NCI-H2227 treated with DMSO at 0.1 percent for 48 hours (cell line): ENCODE measurements at regions not wholly inside any gene's neighbourhood (a gene's known extent, or its start where the extent isn't known, plus 50 kb on each side); places are given as distances from the start of the nearest gene placed in this dataset.
"Not testable (repeated sequence)": the region's sequence is repeated elsewhere in the genome, so short reads cannot be mapped to it uniquely, and the experiment has no call there.

Source experiments
- DNase-seq: peaks from one replicate; lab custom pipeline; 2025; lab: John Stamatoyannopoulos, UW

DNA sequence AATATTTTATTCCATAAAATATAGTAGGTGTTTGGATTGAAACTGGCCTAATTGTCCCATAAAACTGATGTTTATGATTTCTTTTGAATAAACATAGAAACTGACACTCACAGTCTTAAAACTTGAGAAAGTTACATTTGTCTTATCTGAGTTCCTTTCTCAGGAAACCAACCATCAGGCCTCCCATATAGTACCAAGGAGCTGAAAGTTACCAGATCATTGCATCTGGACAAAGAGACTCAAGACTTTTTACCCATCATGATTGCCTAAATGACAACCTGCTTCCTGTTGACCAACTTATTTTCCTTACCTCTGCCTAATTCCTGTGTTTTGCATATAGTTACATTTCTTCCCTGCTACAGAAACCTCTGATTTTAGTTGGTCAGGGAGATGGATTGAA lies 137.0 kb upstream of the XPO1 start:
- no peak for DNase-seq

GRCh38 chr2:61671561-61672315 lies 133.6 kb upstream of the XPO1 start:
- DNase-seq = no peak

DNA sequence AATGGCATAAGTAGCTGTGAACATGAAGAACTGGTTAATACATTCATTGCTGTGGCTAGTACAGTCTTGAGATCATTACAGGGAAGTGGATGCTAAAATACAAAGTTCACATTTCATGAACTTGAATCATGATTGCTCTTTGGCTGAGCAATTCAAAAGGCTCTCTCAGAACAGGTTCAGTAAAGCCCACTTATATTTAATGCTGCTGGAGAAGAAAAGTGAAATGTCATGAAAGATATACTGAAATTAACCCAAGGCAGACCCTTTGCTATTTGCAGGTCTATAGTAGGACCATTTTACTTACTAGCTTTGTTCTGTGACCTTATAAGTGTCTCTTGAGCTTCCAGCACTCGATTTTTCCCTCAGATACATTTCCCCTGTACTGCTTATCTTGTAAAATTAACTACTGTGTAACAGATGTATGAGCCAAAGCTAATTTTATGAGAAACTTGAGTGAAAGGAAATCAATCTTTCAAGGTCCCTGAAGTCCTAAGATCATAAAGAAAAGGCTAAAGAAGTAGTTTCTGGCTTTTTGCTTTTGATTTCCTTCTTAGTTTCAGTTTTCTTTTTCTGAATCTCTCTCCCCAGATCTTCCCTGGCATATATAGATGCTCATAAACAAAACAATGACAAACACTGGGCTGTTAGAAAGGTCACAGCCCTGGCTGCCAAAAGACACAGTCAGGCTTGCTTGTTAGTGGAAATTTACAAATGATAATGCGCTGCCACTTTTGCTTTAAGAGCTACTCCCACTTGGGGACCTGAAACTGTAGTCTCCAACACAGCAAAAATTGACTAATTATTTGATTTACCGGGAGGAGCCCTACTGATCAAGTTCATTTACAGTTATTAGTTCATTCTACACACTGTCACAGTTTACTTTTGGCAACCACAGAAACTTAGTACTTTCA lies 132.7 kb upstream of the XPO1 start:
- DNase-seq = peak; percentile 81

DNA sequence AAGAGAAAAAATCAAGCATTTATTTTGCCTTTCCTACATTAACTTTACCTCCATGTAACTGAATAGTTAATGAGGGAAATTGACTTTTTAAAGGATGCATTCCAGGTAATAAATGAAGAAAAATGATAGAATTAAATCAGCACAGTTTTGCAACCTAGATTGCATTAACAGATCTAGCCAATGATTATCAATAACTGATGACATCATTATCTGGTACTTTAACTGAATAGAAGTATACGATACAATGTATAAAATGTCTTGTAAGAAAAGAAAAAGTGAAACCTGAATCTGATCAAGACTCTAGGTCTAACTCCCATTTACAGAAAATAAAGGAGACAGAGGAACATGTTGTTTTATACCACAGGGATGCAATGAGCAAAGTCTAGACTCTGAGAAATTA lies 126.0 kb upstream of the XPO1 start:
- no peak for DNase-seq

GRCh38 chr2:61662990-61663389 lies 124.8 kb upstream of the XPO1 start:
- DNase-seq = no peak

- DNase-seq = no peak
These were observed 122.6 kb upstream of the XPO1 start for GRCh38 chr2:61660511-61661388.

DNA sequence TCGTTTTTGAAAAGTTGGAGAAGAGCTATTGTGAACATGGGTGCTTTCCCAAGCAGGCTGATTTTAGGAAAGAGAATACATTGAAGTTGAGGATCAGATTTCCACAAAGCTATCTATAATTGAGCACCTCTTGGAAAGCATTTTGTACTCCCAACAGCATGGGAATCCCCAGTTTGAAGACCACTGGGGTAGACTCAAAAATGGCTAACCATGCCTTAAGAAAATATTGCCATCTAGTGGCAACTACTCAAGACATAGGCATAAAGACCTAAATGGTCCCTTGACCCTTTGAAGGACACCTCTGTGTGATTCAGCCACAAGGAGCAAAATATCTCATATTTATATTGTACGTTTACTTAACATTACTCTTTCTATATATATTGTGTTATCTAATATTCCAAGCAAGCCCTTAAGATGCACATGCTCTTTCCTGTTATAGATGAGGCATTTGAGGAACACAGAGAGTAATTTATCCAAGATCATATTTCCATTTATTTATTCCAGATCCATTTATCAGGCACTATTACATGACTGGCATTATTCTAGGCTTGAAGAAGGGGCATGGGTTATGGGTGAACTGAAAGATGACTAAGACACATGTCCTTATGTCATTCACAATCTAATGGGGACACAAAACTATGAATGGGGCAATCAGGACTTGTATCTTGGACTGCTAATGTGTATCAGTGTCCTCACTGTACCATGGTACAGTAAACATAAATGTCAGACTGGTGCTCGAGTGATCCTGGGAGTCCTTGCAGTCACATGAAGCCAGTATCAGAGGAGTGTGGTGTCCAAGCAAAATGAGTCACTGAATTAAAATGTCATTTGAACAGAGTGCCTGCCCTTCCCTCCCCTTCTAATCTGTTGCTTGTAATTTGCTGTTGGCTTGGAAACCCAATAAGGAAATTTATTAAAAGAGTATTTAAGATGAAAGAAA lies 121.0 kb upstream of the XPO1 start:
- DNase-seq = peak; percentile 25

DNA sequence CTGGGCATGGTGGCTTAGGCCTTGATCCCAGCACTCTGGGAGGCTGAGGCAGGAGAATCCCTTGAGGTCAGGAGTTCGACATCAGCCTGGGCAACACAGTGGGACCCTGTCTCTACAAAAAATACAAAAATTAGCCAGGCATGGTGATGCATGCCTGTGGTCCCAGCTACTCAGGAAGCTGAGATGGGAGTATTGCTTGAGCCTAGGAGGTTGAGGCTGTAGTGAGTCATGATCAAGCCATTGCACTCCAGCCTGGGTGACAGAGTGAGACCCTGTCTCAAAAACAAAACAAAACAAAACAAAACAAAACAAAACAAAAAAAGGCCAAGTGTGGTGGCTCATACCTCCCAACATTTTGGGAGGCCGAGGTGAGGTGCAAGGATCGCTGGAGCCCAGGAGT lies 111.8 kb upstream of the XPO1 start:
- DNase-seq = not testable (repeated sequence)

DNA sequence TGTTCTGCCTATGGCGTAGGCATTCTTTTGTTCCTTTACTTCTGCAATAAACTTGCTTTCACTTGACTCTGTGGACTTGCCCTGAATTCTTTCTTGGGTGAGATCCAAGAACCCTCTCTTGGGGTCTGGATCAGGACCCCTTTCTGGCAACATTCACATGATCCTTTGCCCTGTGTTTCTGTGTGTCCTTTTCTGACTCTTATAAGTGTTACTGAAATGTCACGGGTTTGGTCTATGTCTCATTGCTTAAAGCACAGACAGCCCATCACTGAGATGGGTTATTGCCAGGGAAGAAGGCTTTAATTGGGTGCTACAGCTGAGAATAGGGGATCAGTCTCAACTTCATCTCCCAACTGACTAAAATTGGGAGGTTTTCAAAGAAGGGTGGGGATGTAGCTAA lies 110.9 kb upstream of the XPO1 start:
- DNase-seq = no peak

DNA sequence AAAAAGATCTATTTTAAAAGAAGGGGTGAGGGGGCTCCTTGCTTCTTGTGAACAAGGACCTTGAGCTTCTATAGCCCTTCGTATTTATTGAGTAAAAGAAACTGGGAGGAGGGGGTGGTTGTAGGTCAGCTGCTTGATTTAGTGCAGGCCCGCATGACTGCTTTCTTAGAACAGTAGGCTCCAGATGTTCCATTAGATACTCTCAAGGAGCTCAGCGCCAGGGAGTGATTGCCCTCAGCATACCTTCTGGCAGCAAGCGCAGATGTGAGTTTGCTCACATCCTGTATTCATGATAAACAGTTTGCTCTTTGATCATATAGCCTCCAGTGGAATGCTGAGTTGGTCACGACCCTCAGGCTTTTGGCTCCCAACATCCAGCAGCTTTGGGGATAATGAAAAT lies 108.9 kb upstream of the XPO1 start:
- DNase-seq = no peak

GRCh38 chr2:61645911-61646310 lies 107.8 kb upstream of the XPO1 start:
- no peak for DNase-seq

DNA sequence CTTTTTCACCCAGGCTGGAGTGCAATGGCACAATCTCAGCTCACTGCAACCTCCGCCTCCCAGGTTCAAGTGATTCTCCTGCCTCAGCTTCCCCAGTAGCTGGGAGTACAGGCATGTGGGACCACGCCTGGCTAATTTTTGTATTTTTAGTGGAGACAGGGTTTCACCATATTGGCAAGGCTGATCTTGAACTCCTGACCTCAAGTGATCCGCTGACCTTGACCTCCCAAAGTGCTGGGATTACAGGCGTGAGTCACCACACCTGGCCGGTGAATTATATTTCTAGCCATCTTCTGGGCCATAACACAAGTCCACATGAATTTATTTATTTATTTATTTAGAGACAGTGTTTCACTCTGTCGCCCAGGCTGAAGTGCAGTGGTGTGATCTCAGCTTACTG lies 105.0 kb upstream of the XPO1 start:
- not testable (repeated sequence) for DNase-seq

DNA sequence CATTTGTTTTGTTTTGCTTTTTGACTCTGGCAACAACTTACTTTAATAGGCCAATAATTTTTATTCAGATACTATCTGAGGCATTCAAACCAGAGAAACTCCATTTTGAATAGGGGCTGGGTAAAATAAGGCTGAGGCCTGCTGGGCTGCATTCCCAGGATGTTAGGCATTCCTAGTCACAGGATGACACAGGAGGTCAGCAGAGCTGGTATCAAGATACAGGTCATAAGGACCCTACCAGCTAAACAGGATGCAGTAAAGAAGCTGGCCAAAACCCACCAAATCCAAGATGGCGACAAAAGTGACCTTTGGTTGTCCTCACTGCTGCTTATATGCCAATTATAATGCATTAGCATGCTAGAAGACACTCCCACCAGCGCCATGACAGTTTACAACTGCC lies 102.2 kb upstream of the XPO1 start:
- no peak for DNase-seq

DNA sequence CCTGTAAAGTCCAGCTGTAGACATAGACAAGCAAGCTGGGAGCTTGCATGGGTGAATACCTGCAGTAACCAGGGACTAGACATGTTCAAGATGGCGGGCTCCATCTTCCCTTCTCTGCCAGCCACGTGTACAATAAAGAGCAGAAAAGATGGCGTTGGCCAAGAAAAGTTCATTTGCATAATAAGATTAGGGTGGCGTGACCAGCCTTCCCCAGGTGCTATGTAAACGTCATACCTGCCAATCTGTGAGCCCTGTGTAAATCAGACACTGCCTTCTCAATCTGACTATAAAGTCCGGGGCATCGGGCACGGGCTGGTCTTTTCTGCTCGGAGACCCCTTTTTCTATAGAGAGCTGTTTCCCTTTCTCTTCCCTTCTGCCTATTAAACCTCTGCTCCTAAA lies 101.6 kb upstream of the XPO1 start:
- DNase-seq = no peak

- no peak for DNase-seq
These were observed 98.5 kb upstream of the XPO1 start for GRCh38 chr2:61636686-61637085.

DNA sequence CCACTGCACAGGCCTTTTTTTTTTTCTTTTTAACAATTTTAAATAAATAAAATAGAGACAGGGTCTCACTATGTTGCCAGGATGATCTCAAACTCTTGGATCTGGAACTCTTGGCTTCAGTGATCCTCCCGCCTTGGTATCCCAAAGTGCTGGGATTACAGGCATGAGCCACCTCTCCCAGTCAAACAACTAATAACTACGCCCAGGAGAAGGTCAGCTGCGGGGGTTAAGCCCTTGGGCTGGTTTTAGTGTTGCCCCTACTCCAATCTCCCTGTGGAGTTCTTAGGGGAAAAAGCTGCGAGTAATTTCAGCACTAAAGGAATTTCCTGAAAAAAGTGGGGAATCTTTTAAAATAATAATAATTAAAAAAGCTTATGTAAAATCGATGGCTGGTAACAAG lies 96.4 kb upstream of the XPO1 start:
- no peak for DNase-seq

- DNase-seq = no peak
These were observed 95.1 kb upstream of the XPO1 start for GRCh38 chr2:61633250-61633649.

- no peak for DNase-seq
These were observed 94.4 kb upstream of the XPO1 start for GRCh38 chr2:61632276-61633169.

GRCh38 chr2:61631321-61631720 lies 93.2 kb upstream of the XPO1 start:
- no peak for DNase-seq

- DNase-seq = no peak
These were observed 88.7 kb upstream of the XPO1 start for GRCh38 chr2:61626827-61627226.
